ENCODE measurements at regions not wholly inside any gene's neighbourhood (a gene's known extent, or its start where the extent isn't known, plus 50 kb on each side); places are given as distances from the start of the nearest gene placed in this dataset.

DNA sequence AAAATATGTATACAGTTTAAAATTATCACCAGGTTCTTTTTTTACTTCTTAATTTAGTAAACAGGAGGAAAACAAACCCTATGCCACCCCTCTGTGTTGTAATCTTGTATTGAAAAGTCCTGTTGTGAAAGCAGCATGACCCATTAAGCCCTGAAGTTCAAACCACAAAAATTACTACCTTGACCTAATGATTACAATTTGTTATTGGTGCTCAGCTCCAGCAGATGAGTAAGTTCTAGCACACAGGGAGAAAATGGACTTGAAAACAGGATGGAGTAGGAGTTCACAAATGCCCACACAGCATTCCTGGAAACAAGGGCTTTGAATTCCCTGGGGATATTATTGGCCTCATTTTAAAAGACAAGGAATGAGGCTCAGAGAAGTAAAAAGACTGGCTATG lies 505.8 kb upstream of the ERCC4 start:
- no peak for DNase-seq (ENCODE audit: low spot score)
- POLR2A ChIA-PET = no interaction called here
- intact Hi-C loops (cut with micrococcal nuclease; ENCODE audit: unreplicated experiment) = no loop called here

More for the DNA sequence above, 505.8 kb upstream of the ERCC4 start:
- Histone ChIP-seq H3K9me3 (ENCODE audit: low read length) (peaks cover 3% of the 10 kb centered on the region; the same call in 1 of the 2 replicates), H3K4me2 (ENCODE audit: low read depth, low read length) (no peak overlapping the region), H3K4me3 (replicated peaks in 1 of 3; ENCODE audit: insufficient read depth in 1 of 3, low read depth in 2 of 3, low read length in 3 of 3) (no peak overlapping the region), H3K79me2 (ENCODE audit: insufficient read depth, low read length) (no peaks in the 10 kb centered on the region), H3K27me3 (ENCODE audit: control insufficient read depth in 1 of 2, insufficient read depth in 2 of 2, low read length in 2 of 2) (no peaks in the 10 kb centered on the region), H3K27ac (ENCODE audit: extremely low read length, insufficient read depth, low read length) (no peak overlapping the region), H4K20me1 (ENCODE audit: insufficient read depth, low read length) (no peaks in the 10 kb centered on the region), H3K4me1 (ENCODE audit: insufficient read depth, low read length) (no peaks in the 10 kb centered on the region), H3K9ac (ENCODE audit: insufficient read depth, low read depth, low read length) (no peak overlapping the region), H3K36me3 (replicated peaks in 1 of 2; ENCODE audit: control insufficient read depth in 1 of 2, insufficient read depth in 2 of 2, low read length in 2 of 2) (no peaks in the 10 kb centered on the region), H2AFZ (ENCODE audit: low read length) (no peak overlapping the region)
- no peak for ATAC-seq
- TF ChIP-seq ZNF121 (CRISPR knock-in tag; IDR thresholded peaks at IDR 0.05) (no peak), SIX1 (CRISPR knock-in tag; IDR thresholded peaks at IDR 0.05; ENCODE audit: borderline replicate concordance) (no peak), PCBP2 (optimal IDR thresholded peaks at IDR 0.05; ENCODE audit: low read depth, low read length, poor library complexity, severe bottlenecking) (no peak), TCF7 (IDR thresholded peaks at IDR 0.05; ENCODE audit: low read depth) (no peak)
- TF ChIP-seq, protein P1, sequence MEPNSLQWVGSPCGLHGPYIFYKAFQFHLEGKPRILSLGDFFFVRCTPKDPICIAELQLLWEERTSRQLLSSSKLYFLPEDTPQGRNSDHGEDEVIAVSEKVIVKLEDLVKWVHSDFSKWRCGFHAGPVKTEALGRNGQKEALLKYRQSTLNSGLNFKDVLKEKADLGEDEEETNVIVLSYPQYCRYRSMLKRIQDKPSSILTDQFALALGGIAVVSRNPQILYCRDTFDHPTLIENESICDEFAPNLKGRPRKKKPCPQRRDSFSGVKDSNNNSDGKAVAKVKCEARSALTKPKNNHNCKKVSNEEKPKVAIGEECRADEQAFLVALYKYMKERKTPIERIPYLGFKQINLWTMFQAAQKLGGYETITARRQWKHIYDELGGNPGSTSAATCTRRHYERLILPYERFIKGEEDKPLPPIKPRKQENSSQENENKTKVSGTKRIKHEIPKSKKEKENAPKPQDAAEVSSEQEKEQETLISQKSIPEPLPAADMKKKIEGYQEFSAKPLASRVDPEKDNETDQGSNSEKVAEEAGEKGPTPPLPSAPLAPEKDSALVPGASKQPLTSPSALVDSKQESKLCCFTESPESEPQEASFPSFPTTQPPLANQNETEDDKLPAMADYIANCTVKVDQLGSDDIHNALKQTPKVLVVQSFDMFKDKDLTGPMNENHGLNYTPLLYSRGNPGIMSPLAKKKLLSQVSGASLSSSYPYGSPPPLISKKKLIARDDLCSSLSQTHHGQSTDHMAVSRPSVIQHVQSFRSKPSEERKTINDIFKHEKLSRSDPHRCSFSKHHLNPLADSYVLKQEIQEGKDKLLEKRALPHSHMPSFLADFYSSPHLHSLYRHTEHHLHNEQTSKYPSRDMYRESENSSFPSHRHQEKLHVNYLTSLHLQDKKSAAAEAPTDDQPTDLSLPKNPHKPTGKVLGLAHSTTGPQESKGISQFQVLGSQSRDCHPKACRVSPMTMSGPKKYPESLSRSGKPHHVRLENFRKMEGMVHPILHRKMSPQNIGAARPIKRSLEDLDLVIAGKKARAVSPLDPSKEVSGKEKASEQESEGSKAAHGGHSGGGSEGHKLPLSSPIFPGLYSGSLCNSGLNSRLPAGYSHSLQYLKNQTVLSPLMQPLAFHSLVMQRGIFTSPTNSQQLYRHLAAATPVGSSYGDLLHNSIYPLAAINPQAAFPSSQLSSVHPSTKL (CRISPR knock-in tag; IDR thresholded peaks at IDR 0.05) = no peak
- TF ChIP-seq, protein P2, sequence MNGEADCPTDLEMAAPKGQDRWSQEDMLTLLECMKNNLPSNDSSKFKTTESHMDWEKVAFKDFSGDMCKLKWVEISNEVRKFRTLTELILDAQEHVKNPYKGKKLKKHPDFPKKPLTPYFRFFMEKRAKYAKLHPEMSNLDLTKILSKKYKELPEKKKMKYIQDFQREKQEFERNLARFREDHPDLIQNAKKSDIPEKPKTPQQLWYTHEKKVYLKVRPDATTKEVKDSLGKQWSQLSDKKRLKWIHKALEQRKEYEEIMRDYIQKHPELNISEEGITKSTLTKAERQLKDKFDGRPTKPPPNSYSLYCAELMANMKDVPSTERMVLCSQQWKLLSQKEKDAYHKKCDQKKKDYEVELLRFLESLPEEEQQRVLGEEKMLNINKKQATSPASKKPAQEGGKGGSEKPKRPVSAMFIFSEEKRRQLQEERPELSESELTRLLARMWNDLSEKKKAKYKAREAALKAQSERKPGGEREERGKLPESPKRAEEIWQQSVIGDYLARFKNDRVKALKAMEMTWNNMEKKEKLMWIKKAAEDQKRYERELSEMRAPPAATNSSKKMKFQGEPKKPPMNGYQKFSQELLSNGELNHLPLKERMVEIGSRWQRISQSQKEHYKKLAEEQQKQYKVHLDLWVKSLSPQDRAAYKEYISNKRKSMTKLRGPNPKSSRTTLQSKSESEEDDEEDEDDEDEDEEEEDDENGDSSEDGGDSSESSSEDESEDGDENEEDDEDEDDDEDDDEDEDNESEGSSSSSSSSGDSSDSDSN (CRISPR knock-in tag; IDR thresholded peaks at IDR 0.05) = no peak
- no peak for FAIRE-seq
- CTCF ChIA-PET (ENCODE audit: low intra/inter-chr PET ratio, low total read pairs) = no interaction called here
- in situ Hi-C loops (cut with HindIII; ENCODE audit: extremely low pct_ligation_motif_present, low pct_unique_long_range_greater_than_20kb) = no loop called here
- BruUV-seq (replicated peaks) = no TSS peak
